Putamen (tissue), 1 donor: ENCODE measurements at regions not wholly inside any gene's neighbourhood (a gene's known extent, or its start where the extent isn't known, plus 50 kb on each side); places are given as distances from the start of the nearest gene placed in this dataset.
A peak's percentile ranks its signal among the peaks of the same experiment; 100 is the strongest.

ENCODE experiments used
- DNase-seq: peaks from one replicate; pipeline ENCODE4 v3.0.0-alpha.2; 2016; ENCODE audit warnings: low spot score

GRCh38 chr5:166373817-166374216 is 1917.6 kb upstream of the WWC1 start:
- no peak for DNase-seq

- DNase-seq, result no peak
Measured at GRCh38 chr5:166377756-166378155, 1913.7 kb upstream of the WWC1 start.

- DNase-seq, result no peak
Measured at GRCh38 chr5:166379517-166379916, 1911.9 kb upstream of the WWC1 start.

GRCh38 chr5:166382031-166382430 is 1909.4 kb upstream of the WWC1 start:
- no peak for DNase-seq

- DNase-seq, result no peak
Measured at GRCh38 chr5:166398131-166398530, 1893.3 kb upstream of the WWC1 start.

- no peak for DNase-seq
Measured at GRCh38 chr5:166399781-166400180, 1891.7 kb upstream of the WWC1 start.

- peak; percentile 22 for DNase-seq
Measured at GRCh38 chr5:166401391-166401790, 1890.1 kb upstream of the WWC1 start.

- no peak for DNase-seq
Measured at GRCh38 chr5:166412191-166412590, 1879.3 kb upstream of the WWC1 start.

- no peak for DNase-seq
Measured at GRCh38 chr5:166427211-166427610, 1864.2 kb upstream of the WWC1 start.

- no peak for DNase-seq
Measured at GRCh38 chr5:166428264-166428803, 1863.1 kb upstream of the WWC1 start.

GRCh38 chr5:166430491-166431319 is 1860.7 kb upstream of the WWC1 start:
- DNase-seq, result no peak

- DNase-seq, result no peak
Measured at GRCh38 chr5:166431456-166431855, 1860.0 kb upstream of the WWC1 start.

GRCh38 chr5:166433679-166434078 is 1857.8 kb upstream of the WWC1 start:
- DNase-seq, result no peak

GRCh38 chr5:166436872-166437271 is 1854.6 kb upstream of the WWC1 start:
- DNase-seq, result no peak

- DNase-seq, result no peak
Measured at GRCh38 chr5:166486348-166486747, 1805.1 kb upstream of the WWC1 start.

GRCh38 chr5:166488560-166488959 is 1802.9 kb upstream of the WWC1 start:
- no peak for DNase-seq

GRCh38 chr5:166493040-166493439 is 1798.4 kb upstream of the WWC1 start:
- DNase-seq, result no peak

GRCh38 chr5:166493612-166494011 is 1797.8 kb upstream of the WWC1 start:
- peak; percentile 6 for DNase-seq

- DNase-seq, result no peak
Measured at GRCh38 chr5:166497496-166498104, 1793.8 kb upstream of the WWC1 start.

- DNase-seq, result peak; percentile 49
Measured at GRCh38 chr5:166499447-166500240, 1791.8 kb upstream of the WWC1 start.

GRCh38 chr5:166503506-166503905 is 1787.9 kb upstream of the WWC1 start:
- no peak for DNase-seq

- DNase-seq, result no peak
Measured at GRCh38 chr5:166505067-166505466, 1786.4 kb upstream of the WWC1 start.

GRCh38 chr5:166505544-166505943 is 1785.9 kb upstream of the WWC1 start:
- DNase-seq, result no peak
